Duodenal mucosa (tissue), 2 donors: ENCODE measurements at regions not wholly inside any gene's neighbourhood (a gene's known extent, or its start where the extent isn't known, plus 50 kb on each side); places are given as distances from the start of the nearest gene placed in this dataset.

Experiments
- H3K27ac ChIP-seq: one replicate; pipeline ENCODE4 v1.7.0; 2013; ENCODE audit warnings: low read depth, low read length
- H3K27me3 ChIP-seq, 2 donors: one replicate each; pipeline ENCODE4 v1.7.0; 2013; ENCODE audit warnings: low read length in 2 of 2, control low read depth in 1 of 2; ENCODE audit not compliant: insufficient read depth in 2 of 2, control insufficient read depth in 1 of 2
- H3K36me3 ChIP-seq, 2 donors: one replicate each; pipeline ENCODE4 v1.7.0; 2013; ENCODE audit warnings: low read length in 2 of 2, control low read depth in 1 of 2; ENCODE audit not compliant: insufficient read depth in 2 of 2, control insufficient read depth in 1 of 2
- H3K4me1 ChIP-seq, 2 donors: one replicate each; pipeline ENCODE4 v1.7.0; 2013; ENCODE audit warnings: low read length in 2 of 2, control low read depth in 1 of 2; ENCODE audit not compliant: insufficient read depth in 2 of 2, control insufficient read depth in 1 of 2
- H3K4me3 ChIP-seq, 2 donors: one replicate each; pipeline ENCODE4 v1.7.0; 2013; ENCODE audit warnings: low read length in 2 of 2, low read depth in 1 of 2
- H3K9ac ChIP-seq, 2 donors: one replicate each; pipeline ENCODE4 v1.7.0; 2013; ENCODE audit warnings: low read length in 2 of 2, low read depth in 1 of 2
- H3K9me3 ChIP-seq, 2 donors: one replicate each; pipeline ENCODE4 v1.7.0; 2013; ENCODE audit warnings: low read length in 2 of 2, control low read depth in 1 of 2; ENCODE audit not compliant: control insufficient read depth in 1 of 2

- H3K4me3 ChIP-seq = no peak overlapping the region
- H3K27ac ChIP-seq = no peak overlapping the region
- H3K36me3 ChIP-seq = no peaks in the 10 kb centered on the region
- no peaks in the 10 kb centered on the region for H3K9me3 ChIP-seq
- H3K27me3 ChIP-seq = no peaks in the 10 kb centered on the region
- H3K4me1 ChIP-seq = peaks cover 7 to 18% of the 10 kb centered on the region in 2 donors
- no peak overlapping the region for H3K9ac ChIP-seq
These were observed 372.8 kb upstream of the KITLG start for GRCh38 chr12:88953029-88953586.

GRCh38 chr12:88952562-88952942 is 372.3 kb upstream of the KITLG start:
- Histone ChIP-seq H3K27ac (no peak overlapping the region), H3K27me3 (no peaks in the 10 kb centered on the region), H3K9me3 (no peaks in the 10 kb centered on the region), H3K4me1 (peaks cover 7 to 18% of the 10 kb centered on the region in 2 donors), H3K9ac (no peak overlapping the region), H3K36me3 (no peaks in the 10 kb centered on the region), H3K4me3 (no peak overlapping the region)

GRCh38 chr12:88951860-88952561 is 371.7 kb upstream of the KITLG start:
- Histone ChIP-seq H3K27me3 (no peaks in the 10 kb centered on the region), H3K9ac (no peak overlapping the region), H3K9me3 (no peaks in the 10 kb centered on the region), H3K4me3 (no peak overlapping the region), H3K36me3 (no peaks in the 10 kb centered on the region), H3K4me1 (peaks cover 7 to 18% of the 10 kb centered on the region in 2 donors), H3K27ac (no peak overlapping the region)

GRCh38 chr12:88951177-88951576 is 370.9 kb upstream of the KITLG start:
- no peak overlapping the region for H3K4me3 ChIP-seq
- no peaks in the 10 kb centered on the region for H3K27me3 ChIP-seq
- H3K36me3 ChIP-seq = no peaks in the 10 kb centered on the region
- peaks cover 7 to 20% of the 10 kb centered on the region in 2 donors for H3K4me1 ChIP-seq
- H3K27ac ChIP-seq = no peak overlapping the region
- no peaks in the 10 kb centered on the region for H3K9me3 ChIP-seq
- no peak overlapping the region for H3K9ac ChIP-seq

- H3K27ac ChIP-seq = no peak overlapping the region
- no peaks in the 10 kb centered on the region for H3K9me3 ChIP-seq
- H3K4me1 ChIP-seq = peaks cover 3 to 9% of the 10 kb centered on the region in 2 donors
- no peak overlapping the region for H3K4me3 ChIP-seq
- no peaks in the 10 kb centered on the region for H3K36me3 ChIP-seq
- H3K27me3 ChIP-seq = no peaks in the 10 kb centered on the region
- no peak overlapping the region for H3K9ac ChIP-seq
These were observed 367.3 kb upstream of the KITLG start for GRCh38 chr12:88947486-88948043.

GRCh38 chr12:88946372-88946997 is 366.2 kb upstream of the KITLG start:
- Histone ChIP-seq H3K36me3 (no peaks in the 10 kb centered on the region), H3K4me1 (peaks cover 0 to 4% of the 10 kb centered on the region in 2 donors), H3K27me3 (no peaks in the 10 kb centered on the region), H3K4me3 (no peak overlapping the region), H3K9me3 (no peaks in the 10 kb centered on the region), H3K27ac (no peak overlapping the region), H3K9ac (no peak overlapping the region)

- no peaks in the 10 kb centered on the region for H3K27me3 ChIP-seq
- H3K9ac ChIP-seq = no peak overlapping the region
- no peaks in the 10 kb centered on the region for H3K9me3 ChIP-seq
- no peak overlapping the region for H3K4me3 ChIP-seq
- H3K4me1 ChIP-seq = peaks cover 0 to 4% of the 10 kb centered on the region in 2 donors
- no peaks in the 10 kb centered on the region for H3K36me3 ChIP-seq
- no peak overlapping the region for H3K27ac ChIP-seq
These were observed 364.9 kb upstream of the KITLG start for GRCh38 chr12:88945051-88945732.

- Histone ChIP-seq H3K4me1 (peaks cover 0 to 4% of the 10 kb centered on the region in 2 donors), H3K27me3 (no peaks in the 10 kb centered on the region), H3K9ac (no peak overlapping the region), H3K9me3 (no peaks in the 10 kb centered on the region), H3K36me3 (no peaks in the 10 kb centered on the region), H3K27ac (no peak overlapping the region), H3K4me3 (no peak overlapping the region)
These were observed 364.1 kb upstream of the KITLG start for GRCh38 chr12:88944397-88944796.

- no peak overlapping the region for H3K4me3 ChIP-seq
- H3K27me3 ChIP-seq = no peaks in the 10 kb centered on the region
- no peaks in the 10 kb centered on the region for H3K9me3 ChIP-seq
- no peak overlapping the region for H3K27ac ChIP-seq
- no peaks in the 10 kb centered on the region for H3K36me3 ChIP-seq
- H3K9ac ChIP-seq = no peak overlapping the region
- no peaks in the 10 kb centered on the region for H3K4me1 ChIP-seq
These were observed 360.6 kb upstream of the KITLG start for GRCh38 chr12:88940854-88941253.

GRCh38 chr12:88935856-88936255 is 355.6 kb upstream of the KITLG start:
- H3K36me3 ChIP-seq = no peaks in the 10 kb centered on the region
- no peak overlapping the region for H3K9ac ChIP-seq
- H3K4me3 ChIP-seq = no peak overlapping the region
- H3K27me3 ChIP-seq = no peaks in the 10 kb centered on the region
- H3K4me1 ChIP-seq = peaks cover 0 to 36% of the 10 kb centered on the region in 2 donors
- no peaks in the 10 kb centered on the region for H3K9me3 ChIP-seq
- no peak overlapping the region for H3K27ac ChIP-seq
